ENCODE measurements at regions not wholly inside any gene's neighbourhood (a gene's known extent, or its start where the extent isn't known, plus 50 kb on each side); places are given as distances from the start of the nearest gene placed in this dataset.
A peak's percentile ranks its signal among the peaks of the same experiment; 100 is the strongest.

DNA sequence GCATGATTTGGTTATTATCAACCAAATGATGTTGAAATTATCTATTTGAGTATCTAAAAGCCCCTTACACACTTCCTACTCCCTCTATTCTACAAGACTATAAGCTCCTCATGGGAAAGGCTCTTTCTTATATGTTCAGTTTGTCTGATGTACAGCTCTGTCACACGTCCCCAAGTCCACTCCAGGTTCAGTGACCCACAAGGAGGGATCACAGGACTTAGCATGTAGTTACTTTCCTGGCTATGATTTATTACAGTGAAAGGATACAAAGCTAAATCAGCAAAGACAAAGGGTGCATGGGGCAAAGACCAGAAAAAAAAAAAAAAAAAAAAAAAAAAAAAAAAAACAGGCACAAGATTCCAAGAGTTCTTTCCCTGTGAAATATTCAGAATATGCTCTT lies 125.6 kb upstream of the TMEM106B start:
- DNase-seq, result no peak

DNA sequence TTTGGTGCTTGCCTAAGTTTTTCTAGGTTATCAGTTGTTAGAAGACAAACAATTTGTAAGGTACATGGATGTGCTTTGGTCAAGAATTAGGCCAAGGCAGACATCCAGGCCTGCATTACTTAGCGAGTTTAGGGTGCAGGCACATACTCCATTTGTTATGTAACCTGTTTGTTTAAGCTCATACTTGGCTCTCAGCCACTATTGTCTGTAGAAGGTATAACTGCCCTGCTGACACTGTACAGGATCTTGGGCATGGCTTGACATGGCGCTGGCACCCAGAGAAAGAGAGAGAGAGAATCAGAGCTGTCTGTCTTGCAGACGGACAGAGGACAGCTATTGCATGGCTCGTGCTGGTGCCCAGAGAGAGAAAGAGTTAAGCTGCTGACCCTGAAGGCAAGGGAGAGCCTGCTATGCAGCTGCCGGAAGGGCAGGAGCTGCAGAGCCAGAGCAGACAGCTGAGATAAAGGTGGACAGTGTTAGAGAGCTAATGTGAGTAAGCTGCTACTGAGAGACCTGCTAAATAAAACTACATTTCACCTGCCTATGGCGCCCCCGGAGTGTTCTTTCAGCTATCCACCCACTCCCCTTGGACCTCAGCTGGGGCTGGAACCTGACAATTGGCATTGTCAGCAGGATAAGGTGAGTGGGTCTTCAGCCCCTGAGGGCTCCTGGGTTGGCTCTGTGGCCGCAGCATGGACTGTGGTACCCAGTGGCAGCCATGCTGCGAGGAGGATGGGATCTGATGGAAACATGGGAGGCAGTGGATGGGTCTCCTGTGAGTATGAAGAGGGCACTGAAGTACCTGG lies 120.9 kb upstream of the TMEM106B start:
- no peak for DNase-seq

DNA sequence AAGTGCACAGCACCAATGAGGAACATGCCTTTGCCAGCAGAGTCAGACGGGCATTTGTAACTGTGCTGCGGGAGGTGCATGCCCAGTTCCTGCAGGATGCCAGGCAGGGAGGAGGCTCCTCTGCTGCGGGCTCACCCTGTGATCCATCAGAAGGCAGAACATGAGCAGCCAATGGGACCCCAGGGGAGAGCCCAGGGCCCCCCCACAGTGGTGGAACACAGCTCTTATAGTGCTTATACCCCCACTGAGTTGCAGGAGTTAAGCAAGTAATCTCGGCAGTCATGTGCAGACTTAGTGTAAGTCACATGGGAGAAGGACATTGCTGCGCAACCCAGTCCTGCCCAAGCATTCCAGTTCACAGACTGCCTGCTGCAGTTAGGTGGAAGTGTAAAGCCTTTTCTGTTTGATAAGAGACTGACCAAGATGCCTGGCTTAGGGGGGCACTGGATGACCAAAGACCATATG lies 120.3 kb upstream of the TMEM106B start:
- no peak for DNase-seq

DNA sequence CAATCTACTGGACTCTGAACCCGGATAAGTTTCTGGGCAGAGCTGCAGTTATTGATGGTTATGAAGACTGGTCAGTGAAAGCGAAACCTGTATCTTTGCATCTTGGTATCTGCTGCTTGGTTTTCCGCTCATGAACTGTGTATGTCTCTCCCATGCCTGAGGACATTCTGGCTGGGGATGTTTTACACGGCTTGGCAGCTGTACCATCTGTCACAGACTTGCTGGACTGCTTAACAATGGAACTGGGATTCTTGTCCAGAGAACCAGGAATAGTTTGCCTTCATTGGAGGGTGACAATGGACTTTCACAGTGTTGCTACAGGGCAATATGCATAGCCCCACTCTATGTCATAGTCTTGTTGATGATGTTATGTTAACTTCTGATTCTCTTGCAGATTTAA lies 119.9 kb upstream of the TMEM106B start:
- no peak for DNase-seq

DNA sequence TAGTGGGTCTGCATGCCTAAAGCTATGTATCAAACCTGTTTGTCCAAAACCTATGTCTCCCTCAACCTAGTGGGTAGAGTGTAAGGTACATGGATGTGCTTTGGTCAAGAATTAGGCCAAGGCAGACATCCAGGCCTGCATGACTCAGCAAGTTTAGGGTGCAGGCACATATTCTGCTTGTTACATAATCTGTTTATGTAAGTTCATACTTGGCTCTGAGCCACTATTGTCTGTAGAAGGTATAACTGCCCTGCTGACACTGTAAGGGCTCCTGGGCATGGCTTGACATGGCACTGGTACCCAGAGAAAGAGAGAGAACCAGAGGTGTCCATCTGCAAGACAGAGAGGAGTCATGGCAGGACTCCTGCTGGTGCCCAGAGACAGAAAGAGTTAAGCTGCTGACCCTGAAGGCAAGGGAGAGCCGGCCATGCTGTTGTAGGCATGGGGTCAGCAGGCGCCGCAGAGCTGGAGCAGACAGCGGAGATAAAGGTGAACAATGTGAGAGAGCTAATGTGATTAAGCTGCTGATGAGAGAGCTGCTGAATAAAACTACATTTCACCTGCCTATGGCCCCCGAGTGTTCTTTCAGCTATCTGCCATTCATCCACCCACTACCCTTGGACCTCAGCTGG lies 118.5 kb upstream of the TMEM106B start:
- DNase-seq, result no peak

DNA sequence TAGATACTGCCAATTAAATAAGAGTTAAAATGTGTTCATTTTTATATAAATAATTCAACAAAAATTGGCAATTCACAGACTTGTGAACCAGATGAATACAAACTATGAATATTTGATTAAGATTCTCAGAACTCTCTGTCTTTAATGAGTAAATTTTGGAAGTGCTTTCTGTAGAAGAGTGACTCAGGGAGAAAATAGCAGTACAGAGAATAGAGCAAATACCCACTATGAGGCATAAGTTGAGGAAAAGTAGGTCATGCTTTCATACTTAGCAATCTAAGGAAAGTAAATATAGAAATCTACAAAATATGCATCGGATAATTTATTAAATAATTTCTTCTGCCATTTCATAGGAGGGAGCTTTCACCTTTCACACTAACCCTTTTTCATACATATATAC lies 117.7 kb upstream of the TMEM106B start:
- DNase-seq, result no peak

DNA sequence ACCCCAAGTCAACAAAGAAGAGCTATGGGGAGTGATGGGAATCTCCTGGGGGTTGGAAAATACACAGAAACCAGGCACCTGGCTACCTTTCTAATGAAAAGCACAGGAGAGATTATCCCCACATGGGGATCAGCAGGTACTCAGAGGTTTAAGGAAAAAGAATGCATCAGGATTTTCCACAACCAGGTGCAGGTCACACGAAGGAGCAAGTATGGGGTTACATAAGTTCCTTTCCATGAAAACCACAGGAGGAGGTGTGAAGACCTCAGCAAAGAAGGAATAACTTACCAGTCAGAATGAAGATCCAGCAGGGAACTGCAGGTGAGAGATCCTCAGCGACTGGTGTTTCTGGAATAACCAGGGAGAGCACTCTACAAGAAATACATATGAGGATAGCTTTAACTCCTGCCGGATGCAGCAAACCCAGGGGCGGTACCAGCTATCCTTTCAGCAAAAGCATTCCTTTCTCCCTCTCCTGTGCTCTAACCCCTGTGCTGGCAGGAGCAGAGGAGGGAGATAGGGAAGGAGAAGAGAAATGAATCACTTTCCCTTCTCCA lies 116.7 kb upstream of the TMEM106B start:
- no peak for DNase-seq

DNA sequence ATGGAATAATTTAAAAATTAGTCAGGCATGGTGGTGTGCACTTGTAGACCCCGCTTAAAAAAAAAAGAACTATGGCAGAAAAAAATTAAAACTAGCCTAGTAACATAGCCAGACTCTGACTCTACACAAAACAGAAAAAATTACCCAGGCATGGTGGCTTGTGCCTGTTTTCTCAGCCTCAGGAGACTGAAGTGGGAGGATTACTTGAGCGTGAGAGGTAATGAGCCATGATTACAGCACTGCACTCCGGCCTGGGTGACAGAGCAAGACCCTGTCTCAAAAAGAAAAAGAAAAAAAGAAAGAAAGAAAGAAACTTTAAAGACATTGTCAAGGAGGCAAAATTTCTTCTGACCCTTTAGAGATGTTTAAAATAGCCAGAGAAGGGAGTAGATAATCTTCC lies 109.0 kb upstream of the TMEM106B start:
- no peak for DNase-seq

DNA sequence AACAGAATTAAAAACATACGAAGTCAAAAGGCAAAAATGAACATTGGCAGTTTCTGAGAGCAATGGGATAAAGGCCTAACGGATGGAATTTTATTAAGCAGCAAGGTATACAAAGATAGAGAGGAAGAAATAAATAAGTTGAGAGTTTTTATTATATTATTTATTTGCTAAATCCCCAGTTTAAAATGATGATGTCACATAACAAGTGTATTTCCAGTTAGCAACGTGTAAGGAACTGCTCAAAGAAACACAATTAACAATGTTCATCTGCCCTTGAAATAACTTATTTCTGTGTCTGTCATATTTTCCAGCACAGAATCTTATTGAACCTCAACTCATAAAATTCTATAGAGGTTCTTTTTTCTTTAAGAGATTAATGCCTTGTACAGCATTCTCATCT lies 108.6 kb upstream of the TMEM106B start:
- no peak for DNase-seq

DNA sequence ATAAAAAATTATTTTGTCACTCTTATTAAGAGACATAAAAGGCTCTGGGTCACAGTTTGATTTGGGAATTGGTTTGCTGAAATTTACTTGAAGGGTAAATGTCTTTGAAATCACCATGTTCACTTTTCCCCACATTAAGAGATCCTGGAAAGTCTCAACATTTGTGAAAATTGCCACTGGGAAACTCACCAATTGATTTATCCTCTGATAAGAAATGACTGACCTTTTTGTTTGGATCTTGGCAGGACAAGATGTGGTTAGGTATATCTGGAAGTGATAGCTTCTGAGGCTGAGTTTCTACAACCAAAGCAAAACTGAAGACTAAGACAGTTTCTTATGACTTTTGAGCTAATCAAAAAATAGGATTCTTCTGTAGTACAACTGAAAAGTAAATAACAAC lies 107.1 kb upstream of the TMEM106B start:
- DNase-seq, result no peak

DNA sequence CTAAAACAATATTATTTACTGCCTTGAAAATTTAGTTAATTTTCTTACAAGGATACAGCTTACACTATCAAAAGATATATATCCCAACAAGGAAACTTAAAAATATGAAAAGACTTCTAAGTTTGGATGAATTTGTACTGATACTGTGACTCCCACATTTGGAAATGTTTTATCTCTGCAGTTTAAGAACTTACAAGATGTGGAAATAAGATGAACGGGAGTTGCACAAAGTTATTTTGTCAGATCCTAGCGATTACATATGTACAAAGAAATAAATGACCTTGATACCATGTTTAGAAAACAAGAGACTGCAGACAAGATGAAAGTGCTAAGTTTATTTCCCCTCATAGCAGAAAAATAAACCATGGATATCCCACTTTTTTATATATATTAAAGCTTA lies 103.7 kb upstream of the TMEM106B start:
- DNase-seq, result no peak

DNA sequence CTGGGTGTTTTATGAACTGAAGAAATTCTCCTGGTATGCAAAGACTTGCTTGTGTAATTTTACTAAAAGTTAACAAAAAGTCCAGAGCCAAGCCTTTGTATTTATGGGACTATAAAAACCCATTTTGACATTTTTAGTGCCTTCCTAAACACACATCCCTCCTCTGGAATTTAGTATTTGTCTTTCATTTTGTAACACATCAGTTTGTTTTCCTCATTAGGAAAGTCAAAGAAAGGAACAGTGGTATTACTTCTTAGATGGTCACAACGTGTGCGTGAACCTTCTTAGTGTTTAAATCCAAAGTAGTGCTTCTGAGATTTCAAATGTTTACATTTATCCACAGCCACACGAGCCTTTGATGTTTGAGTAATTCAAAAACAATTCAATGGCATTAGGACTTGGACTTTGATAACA lies 103.2 kb upstream of the TMEM106B start:
- DNase-seq, result no peak

DNA sequence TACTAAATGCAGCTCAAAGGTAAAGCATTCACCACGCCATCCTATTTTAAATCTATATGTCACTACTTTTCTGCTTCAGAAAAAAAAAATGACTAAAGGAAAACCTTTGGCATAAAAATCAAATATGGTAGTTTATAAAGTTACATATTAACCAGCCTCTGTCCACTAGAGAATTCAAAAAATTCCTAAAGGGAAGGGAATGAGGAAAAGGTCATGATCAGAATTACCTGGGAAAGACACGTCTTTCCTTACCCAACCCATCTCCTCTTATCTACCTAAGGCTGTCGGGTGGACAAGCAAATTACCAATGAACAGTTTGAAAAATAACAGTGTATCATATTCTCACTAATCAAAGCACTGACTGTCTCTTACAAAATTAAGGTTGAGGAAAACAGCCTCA lies 100.7 kb upstream of the TMEM106B start:
- no peak for DNase-seq

DNA sequence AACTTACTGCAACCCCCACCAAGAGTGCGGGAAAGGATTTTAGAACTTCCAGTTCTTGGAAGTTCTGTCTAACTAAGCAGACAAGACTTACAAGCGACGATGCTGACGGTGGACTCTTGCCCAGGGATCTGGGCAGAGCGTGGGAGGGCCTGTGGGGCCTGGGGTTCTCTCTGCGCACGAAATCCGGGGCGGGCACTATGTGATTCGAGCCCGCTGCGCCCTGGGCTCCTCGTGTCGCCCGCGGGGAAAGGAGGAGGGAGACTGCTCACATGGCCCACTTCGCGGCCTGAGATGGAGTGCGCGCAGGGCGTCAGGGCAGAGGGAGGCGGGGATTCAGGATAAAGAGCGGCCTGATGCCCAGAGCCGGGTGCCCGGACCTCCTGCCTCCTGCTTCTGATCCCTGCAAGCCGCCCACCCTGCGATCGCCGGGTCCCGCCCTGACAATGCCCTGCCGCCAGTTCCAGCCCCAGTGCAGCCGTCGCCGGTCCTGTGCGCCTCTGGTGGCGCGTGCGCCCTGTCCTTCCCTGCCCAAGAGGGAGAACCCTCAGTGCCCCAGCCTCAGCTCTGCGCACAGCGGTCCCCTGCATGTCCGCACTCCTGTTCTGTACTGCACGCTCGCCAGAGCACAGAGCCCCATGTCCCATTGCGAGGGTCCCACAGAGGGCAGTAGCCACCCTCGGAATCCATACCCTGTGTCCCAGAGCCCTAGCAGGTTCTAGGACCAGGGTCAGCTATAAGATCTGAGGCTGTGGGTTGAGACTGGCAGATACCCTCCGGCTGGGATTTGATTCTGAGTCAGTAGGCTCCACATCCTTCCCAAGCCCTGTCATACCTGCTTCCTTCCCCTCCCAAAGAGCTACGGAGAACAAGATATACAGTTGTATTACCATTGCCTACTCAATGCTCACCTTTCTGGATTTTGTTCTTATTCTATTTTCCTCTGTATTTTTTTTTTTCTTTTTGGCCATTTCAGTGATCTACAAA lies 99.4 kb upstream of the TMEM106B start:
- DNase-seq, result peak in 1 of 2 experiments; percentile 75

DNA sequence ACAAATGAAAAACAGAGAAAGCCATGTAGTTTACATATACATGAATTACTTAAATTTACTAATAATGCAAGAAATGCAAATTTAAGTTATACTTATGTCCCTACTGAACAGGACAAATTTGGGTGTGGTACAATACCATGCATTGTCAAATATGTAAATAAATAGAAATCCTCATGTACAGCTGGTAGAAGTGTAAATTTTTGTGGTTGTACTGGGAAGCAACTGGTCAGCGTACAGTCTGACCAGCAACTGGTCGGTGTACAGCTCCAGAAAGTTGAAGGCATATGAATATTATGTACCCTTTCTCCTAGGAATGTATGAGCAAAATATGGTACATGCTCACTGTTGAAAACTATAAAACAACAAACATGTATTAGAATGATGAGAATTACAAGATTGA lies 93.9 kb upstream of the TMEM106B start:
- DNase-seq, result peak in 1 of 2 experiments; percentile 6

DNA sequence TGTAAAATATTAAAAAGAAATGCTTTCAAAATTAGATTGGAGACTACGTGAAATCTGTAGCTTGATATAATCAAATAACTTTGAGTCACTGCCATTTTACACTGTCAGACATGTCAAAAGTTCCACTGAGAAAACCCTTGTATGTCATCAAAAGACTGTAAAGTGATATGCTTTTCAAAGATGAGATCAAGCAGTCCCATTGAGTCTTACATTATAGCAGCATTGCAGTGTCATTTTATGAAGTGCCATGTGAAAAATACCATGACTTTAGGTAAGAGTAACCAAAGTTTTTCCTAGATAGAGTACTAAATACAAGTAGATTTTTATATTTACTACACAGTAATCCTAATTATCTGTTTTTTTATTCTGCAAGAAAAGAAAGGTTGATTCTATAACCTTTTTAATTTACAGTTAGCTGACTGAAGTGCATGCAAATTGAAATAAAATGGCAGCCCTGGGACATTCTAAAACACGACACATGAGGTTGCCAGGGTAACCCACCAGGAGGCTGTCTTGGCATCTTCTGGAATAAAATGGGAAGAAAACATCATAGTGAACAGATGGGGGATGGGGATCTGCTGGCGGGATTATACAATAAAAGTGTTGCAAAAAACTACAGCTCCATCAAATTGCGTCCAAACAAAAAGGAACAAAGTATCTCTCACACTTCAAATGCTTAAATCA lies 91.3 kb upstream of the TMEM106B start:
- DNase-seq, result no peak

DNA sequence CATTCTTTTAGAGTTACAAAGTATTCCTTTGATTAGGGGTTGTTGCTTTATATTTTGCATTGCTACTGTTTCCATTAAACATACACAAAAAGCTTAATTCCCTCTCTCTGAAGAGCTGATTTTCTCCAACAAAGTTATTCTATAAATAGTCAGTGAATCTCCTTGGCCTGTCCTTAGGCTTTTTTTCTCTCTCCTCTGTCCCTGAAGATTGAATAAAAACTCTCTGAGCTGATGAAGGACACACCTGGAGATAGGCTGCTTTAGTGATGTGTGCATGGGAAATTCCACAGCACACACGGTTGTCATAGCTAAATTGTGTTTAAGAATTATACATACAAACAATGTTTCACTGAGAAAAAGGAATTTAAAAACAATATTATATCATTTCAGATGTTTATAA lies 90.5 kb upstream of the TMEM106B start:
- DNase-seq, result no peak

DNA sequence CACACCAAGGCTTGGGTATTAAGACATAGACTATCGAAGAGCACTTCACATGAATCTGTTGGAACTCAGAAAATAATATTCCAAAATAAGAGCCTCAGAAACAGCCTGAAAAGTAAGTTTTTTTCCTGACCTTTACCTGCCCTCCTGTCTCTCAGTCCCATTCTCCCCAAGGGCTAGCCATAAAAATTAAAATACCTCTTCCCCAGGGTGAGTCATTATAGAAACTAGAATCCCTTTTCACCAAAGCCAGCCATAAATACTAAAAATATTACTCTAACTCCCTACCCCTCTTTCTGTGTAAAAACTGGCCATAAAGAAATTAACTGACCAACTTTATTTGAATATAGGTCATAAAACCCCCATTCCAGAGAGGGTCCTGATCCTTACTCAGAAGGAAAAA lies 87.9 kb upstream of the TMEM106B start:
- no peak for DNase-seq

DNA sequence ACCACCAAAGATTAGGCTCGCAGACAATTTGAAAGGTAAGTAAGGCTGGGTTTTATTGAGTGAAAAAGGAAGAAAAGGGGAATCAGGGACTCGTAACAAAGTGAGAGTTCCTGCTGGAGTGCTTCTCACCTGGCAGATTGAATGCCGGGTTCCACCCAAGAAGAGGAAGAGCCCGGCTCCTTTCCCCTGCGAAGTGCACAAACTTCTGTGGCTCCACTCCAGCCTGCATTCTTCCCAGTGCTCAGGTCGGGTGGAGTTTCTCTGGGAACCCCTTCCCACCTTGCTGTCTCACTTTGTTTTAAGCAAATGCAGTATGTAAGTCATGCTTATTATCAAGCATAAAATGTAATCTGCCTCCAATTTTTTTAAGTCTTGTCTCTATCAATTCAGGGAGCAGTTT lies 87.1 kb upstream of the TMEM106B start:
- no peak for DNase-seq

DNA sequence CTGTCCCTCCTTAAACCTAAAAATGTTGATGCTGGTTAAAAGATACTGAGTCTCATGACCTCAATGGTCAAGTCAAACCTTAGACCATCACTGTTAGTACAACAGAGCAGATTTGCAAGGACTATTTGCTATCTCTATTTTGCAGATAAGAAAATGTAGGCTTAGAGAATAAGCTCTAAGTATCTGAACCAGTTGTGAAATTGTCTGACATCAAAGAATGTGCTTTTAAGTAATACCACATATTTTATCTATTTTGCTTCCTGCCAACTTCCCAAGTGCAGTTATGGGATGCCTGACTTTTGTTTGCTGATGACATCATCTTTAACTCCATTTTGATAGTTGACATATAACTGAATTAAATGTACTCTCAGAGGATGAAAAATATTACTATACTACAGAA lies 83.6 kb upstream of the TMEM106B start:
- DNase-seq, result no peak

DNA sequence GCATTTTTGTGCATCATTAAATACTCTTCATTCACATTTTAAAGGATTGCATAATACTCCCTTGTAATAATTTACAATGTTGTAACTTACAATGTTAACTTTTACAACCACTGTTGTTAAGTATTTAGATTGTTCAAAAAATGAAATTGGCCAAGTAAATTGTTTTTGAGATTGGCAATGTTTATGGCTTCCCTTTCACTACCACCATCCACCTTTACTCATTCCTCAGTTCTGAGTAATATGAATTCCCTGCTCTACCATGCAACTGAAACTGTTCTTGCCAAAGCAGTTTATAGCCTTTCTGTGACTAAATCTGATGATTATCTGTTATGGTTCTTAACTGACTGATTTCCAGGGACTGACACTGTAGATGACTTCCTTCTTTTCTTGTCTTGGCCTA lies 80.5 kb upstream of the TMEM106B start:
- DNase-seq, result no peak

DNA sequence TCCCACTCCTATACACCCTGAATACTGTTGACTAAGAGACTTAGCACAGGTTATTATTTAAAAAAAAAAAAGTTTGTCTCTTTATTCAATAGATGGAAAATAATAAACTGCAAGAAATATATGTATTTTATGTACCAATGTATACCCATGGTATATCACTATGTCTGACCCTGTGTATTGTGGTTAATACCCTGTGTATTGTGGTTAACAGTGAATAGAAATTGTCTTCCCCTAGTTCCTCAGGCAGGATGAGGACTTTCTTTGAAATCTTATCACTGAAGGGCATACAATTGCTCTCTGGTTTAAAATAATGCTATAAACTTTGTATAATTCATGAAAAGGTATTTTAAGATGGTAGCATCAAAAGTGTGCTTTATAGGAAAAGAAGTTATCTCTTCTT lies 80.0 kb upstream of the TMEM106B start:
- no peak for DNase-seq

DNA sequence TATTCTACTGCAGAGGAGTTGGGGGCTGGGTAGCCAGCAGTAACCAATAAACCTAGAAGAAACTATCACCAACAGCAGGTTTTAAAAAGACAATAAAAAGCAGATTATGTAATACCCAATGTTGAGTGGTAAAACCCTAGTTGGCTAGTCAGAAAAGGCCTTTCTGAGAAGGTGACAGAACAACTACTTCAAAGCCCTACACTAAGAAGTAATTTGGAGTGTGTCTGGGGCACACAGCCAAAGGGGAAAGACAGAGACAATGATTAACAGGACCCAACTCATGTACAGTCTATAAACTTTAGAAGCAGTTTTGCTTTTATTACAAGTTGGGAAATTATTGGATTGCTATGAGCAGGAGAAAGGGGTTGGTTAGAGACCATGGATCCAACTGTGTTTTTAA lies 77.2 kb upstream of the TMEM106B start:
- DNase-seq, result no peak

Data from NCI-H526 (cell line).